SH-SY5Y (cell line): ENCODE measurements at regions not wholly inside any gene's neighbourhood (a gene's known extent, or its start where the extent isn't known, plus 50 kb on each side); places are given as distances from the start of the nearest gene placed in this dataset.

Experiments
- GATA2 ChIP-seq: IDR thresholded peaks from 2 replicates; pipeline ENCODE4 v1.6.1; 2011; ENCODE audit warnings: mild to moderate bottlenecking, low read depth, low read length
- GATA3 ChIP-seq: IDR thresholded peaks from 2 replicates; pipeline ENCODE4 v1.6.1; 2011; ENCODE audit warnings: low read depth, mild to moderate bottlenecking, low read length, moderate library complexity

- TF ChIP-seq GATA2 (no peak), GATA3 (no peak)
Measured at GRCh38 chr2:6602471-6602870, 263.2 kb downstream of the CMPK2 start.
